HT-29 (cell line): ENCODE measurements at regions not wholly inside any gene's neighbourhood (a gene's known extent, or its start where the extent isn't known, plus 50 kb on each side); places are given as distances from the start of the nearest gene placed in this dataset.

Experiments
- DNase-seq: peaks from one replicate; pipeline ENCODE4 v3.0.0-alpha.2; 2015; ENCODE audit warnings: low spot score

DNA sequence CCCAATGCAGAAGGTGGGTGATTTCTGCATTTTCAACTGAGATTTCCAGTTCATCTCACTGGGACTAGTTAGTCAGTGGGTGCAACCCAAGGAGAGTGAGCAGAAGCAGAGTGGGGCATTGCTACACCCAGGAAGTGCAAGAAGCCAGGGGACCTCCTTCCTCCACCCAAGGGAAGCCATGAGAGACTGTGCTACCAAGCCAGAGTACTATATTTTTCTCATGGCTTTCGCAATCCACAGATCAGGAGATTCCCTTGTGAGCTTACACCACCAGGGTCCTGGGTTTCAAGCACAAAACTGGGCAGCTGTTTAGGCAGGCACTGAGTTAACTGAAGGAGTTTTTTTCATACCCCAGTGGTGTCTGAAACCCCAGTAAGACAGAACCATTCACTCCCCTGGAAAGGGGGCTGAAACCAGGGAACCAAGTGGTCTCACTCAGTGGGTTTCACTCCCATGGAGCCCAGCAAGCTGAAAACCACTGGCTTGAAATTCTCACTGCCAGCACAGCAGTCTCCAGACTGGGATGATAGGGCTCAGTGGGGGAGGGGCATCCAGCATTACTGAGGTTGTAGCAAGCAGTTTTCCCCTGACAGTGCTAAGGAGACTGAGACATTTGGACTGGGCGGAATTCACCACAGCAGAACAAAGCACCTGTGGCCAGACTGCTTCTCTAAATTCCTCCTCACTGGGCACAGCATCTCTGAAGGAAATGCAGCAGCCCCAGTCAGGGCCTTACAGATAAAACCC lies 903.4 kb downstream of the TECRL start:
- no peak for DNase-seq

DNA sequence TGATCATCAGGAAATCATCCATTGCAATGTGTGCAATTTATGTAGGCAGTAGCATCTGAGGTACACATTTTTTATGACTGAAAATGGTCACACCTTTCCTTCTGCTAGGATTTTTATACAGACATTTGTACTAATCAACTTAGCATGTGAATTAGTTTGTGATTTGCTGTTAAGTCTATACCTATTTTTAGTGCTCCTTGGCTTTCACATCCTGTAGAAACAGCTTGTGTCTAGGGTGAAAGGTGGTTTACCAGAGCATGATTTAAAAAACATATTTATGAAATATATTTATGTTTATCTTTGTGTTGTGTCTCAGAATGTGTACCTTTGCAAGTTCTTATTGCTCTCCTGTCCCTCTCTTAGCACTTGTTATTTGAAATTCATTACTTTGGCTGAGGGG lies 916.0 kb downstream of the TECRL start:
- no peak for DNase-seq

DNA sequence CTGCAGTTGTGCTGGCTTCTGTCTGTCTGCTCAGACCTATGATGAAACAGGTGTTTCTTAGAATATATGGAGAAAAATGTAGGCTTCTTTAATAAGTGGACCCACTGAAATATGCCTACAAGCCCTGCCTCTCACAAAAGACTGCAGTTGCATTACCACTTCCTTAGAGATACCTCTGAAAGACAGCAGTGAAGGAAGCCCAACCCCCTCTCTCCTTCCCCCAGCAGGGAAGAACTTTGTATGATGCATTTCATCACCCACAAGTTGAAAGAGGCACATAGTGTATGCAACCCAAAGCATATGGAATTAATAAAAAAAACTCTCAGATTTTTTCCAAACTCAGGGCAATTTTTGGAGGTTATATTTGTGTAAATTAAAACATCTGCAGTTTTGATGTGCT lies 916.7 kb downstream of the TECRL start:
- DNase-seq = no peak

DNA sequence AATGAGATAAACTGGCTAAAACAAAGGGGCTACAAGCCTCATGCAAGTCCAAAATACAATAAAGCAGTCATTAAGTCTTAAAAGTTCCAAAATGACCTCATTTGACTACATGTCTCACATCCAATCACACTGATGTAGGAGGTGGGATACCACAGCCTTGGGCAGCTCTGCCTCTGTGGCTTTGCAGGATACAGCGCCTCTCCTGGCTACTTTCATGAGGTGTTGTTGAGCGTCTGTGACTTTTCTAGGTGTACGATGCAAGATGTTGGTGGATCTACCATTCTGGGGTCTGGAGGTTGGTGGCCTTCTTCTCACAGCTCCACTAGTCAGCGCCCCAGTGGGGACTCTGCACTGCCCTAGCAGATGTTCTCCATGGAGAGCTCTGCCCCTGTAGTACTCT lies 944.9 kb downstream of the TECRL start:
- DNase-seq = no peak

DNA sequence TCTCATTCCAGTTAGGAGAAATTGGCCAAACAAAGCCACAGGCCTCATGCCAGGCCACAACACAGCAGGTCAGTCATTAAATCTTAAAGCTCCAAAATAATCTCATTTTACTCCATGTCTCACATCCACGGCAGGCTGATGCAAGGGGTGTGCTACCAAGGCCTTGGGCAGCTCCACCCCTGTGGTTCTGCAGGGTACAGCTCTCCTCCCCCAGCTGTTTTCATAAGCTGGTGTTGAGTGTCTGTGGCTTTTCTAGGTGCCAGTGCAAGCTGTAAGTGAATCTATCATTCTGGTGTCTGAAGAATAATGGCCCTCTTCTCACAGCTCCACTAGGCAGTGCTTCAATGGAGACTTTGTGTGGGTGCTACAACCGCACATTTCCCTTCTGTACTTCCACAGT lies 949.2 kb downstream of the TECRL start:
- no peak for DNase-seq

DNA sequence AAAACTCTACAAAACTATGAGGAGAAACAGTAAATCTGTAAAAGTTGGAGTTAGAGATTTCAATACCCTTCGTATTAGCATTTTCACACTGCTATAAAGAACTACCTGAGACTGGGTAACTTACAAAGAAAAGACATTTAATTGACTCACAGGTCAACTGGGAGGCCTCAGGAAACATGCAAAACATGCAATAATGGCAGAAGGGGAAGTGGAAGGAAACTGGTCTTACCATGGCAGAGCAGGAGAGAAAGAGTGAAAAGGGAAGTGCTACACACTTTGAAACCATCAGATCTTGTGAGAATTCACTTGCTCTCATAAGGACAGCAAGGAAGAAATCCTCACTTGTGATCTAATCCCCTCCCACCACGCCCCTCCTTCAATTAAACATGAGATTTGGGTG lies 949.9 kb downstream of the TECRL start:
- no peak for DNase-seq

DNA sequence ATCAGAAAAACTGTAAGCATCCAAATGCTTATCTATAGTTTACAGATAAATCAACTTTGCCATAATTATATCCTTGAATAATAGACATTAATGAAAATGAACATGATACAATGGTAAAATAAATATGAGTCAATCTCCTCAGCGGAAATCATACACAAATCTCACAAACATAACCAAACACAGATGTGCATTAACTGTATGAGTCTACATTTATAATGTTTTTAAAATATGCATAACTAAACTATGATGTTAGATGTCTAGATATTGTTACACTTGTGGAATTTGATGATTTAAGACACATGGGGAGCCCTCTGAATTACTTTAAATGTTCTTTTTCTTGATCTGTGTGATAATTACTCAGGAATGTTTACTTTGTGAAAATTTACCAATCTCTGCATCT lies 951.2 kb downstream of the TECRL start:
- no peak for DNase-seq

DNA sequence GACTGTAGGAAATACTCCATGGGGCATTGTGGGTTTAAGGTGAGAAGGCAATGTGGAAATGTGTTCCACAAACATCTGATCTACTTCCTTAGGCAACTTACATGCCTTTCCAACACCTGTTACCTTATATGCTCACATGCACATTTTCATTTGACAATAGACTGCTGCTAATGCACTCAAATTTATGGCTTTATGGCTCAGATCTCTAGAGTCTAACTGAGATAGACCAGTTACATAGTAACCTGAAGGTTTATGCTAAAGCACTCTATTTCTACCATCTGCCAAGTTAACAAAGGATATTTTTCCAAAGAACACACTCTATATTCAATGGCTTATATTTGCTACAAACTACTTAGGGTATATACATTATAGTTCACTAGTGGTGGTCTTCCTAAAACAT lies 969.0 kb downstream of the TECRL start:
- DNase-seq = no peak

DNA sequence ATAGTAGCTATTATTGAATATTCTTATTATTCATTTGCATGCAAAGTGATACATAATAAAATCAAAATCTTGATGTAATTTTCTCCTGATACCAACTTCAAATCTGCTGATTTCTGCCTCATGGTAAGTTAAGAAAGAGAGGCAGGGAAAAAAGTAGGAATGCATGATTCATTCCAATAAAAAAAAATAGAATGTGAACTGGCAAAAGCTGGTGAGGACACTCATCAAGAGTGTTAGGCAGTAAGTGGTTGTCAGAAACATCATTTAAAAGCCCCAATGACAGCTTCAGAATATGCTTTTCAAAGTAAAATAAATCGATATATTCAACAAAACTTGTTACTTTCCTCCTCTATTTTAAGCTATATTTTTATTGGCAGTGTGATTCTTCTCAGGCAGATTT lies 979.1 kb downstream of the TECRL start:
- no peak for DNase-seq

DNA sequence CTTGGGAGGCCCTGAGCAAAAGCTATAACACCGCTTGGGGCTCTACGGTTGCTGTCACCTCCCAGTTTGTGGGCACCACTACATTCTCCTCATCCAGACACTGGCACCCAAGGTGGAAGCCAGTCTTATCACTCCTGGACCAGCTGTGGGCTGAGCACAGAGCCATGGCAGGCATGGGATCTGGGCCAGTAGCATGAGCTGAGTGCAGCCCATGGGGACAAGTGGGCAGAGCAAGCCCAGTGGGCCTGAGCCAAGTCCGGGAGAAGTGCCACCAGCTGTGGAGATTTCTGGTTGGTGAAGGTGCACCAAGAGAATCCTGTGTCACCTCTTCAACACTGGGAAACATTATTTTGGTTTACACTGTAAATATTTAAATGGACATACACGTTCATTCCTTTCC lies 1013.0 kb downstream of the TECRL start:
- no peak for DNase-seq

DNA sequence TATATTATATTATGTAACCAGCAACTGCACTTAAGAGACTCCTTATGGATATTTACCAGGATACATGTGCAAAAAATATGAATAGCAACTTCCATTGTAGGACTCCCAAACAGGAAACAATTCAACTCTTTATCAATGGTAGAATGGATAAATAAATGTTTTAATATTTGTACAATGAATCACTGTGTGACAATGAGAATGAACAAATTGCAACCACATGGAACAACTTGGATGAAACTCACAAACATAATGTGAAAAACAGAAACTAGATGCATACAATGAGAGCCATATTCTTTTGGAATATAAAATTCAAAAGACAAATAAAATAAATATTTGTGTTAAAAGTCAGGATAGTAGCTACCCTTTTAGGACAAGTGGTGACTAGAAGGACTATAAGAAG lies 1015.7 kb downstream of the TECRL start:
- no peak for DNase-seq

DNA sequence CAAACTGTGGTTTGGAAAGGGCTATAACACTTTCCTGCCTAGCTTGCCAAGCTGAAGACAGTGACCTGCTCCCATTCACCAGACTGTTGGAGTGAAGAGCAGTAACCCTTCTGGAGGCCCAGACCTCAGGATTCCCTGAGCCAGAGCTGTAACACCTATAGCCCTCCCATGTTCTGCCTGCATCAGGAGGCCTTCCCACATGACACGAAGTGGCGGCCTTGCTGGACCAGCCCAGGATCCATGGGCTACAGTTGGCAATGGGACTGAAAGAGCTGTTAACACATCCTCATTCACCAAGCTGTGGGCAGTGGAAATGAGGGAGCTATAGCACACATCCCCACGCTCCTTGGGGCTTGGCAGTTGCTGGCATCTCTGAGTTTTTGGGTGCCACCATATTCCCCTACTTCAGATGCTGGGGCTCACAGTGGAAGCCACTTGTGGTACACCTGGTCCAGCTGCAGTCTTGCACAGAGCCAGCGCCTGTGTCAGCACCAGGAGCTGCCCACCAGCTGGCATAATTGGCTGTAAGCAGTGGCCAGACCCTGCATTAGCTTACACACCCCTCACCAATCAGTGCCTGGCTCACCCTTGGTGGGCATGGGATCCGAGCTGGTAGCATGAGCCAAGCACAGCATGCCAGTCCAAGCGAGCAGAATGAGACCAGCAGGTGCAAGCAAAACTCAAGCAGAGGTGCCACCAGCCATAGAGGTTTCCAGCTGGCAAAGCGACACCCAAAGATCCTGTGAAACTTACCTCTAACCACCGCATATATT lies 1029.3 kb downstream of the TECRL start:
- DNase-seq = no peak

DNA sequence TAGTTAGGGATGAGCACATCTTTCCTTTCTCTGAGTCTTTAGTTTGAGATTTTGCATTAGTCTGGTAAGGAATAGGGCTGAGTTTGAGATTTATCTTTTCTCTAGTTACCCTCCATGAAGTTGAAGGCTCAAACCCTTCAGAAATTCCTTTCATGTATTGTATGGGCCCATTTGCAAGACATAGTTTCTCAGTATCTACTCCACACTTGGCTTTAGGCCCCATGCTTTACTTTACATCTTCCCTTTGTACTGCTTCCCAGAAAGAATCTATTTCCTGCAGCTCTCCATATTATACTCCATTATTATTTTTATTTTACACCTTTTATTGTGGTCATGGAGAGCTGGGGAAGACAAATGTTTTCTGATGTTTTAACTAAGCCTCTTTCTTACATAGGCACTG lies 1038.2 kb downstream of the TECRL start:
- no peak for DNase-seq

DNA sequence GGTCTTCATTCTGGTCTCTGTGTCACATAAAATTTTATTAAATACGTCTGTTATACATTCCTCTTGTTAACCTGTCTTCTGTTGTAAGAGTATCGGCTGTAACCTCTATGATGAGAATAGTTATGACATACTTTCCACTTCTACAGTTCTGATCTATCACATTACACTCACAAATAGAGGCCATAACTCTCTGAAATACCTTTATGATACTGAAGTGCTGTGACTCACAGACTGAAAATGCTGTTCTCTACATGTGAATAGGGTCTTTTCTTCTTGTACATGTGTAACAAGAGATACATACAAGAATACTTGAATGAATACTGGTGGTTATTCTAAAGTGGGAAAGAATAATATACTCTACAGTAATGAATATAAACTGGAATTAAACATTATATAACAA lies 1047.6 kb downstream of the TECRL start:
- no peak for DNase-seq

DNA sequence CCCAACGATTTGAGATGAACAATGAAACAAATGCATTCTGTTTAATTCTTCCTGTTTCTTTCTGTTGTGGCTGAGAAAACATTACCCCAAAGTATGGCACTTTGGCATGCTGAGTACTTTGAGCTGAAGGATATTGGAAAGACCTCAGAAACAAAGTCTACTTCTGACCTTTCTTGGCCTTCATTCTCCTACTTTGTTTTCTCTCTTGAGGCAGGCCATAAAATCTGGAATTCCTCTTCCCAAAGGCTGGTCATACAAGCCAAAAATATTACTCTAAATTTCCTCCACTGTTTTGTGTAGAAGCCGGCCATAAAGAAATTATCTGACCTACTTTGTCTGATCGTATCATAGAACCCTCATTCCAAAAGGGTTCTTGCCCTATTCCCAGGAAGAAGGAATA lies 1048.2 kb downstream of the TECRL start:
- DNase-seq = no peak

DNA sequence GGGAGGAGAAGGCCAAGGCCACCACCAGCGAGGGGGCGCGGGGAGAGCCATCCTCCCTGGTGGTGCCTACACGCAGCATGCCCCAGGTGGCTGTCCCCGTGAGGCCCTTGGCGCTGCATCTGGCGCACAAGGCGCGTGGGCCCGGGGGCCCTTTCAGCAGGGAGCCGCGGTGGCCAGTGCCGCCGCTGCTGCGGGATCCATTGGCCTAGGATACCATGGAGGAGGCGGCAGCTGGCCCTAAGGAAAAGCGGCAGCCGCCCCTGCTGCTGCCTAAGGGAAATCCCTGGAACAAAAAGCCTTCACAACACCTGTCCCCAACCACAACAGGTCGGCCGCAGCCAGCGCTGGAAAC lies 1059.6 kb downstream of the TECRL start:
- no peak for DNase-seq

DNA sequence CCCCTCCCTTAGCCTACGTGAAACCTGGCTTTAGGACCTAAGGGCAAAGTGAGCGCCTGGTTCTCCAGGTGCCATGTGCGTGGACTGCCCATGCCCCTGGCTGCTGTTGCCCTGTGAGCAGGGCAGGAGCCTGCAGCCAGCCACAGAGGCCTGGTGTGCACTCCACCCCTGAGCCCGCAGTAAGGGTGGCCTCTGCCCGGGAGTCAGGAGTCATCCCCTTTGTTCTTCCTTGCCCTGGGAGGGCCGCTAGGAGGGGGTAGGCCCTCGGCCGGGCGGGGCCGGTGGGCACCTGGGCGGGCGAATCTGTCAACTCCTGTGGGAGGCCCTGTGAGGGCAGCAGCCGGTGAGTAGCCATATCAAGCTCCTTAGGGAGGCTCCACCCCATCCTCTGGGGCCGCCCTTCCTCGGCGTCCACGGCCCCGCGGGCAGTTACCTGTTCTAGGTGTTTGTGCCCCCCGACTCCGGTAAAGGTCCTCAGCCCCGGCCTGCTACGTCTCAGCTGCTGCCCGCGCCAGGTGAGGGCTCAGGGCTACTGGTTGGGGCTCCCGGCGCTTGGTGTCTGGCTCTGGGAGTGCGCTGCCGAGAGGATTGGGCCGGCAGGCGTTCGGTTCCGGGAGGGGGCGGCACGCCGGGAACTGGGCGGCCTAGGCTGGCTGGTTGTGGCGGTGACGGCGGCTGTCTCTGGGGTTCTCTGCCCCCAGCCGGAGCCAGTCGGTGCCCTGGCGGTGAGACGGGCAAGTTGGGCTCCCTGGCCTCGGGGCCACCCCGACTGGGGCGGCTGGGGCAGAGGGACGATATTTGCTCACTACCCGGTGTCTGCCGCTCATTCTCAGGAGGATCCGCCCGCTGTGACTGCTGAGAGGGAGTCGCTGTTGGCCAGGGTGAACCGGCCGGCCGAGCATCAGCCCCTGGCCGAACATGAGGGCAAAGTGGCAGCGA lies 1060.2 kb downstream of the TECRL start:
- no peak for DNase-seq

DNA sequence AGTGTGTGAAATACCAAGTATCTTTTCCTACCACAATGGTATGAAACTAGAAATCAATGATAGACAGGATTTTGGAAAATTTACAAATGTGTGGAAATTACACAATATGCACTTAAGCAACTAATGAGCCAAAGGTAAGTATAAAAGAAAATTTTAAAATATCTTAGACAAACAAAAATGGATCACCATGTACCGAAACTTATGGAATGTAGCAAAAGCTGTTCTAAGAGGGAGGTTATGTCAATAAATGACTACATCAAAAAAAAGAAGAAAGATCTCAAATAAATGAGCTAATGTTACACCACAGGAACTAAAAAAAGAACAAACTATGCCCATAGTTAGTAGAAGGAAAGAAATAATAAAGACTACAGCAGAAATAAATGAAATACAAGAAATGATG lies 1084.1 kb downstream of the TECRL start:
- DNase-seq = no peak

DNA sequence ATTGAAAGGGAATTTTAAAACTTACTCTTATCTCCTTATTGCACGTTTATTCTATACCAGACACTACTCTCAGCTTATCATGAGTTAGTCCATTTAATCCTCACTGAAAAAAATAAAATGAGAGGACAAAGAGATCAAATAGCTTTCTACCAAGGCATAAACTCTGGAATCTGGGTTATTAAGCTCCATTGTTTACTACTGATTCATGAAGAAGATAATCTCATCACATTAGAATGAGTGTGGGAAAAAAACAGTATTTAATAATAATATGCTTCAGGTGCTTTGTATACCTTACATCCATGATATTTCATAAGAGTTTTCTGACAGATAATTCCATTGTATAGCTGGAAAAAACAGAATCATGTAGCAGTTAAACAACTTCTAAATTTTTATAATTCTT lies 1092.6 kb downstream of the TECRL start:
- no peak for DNase-seq

DNA sequence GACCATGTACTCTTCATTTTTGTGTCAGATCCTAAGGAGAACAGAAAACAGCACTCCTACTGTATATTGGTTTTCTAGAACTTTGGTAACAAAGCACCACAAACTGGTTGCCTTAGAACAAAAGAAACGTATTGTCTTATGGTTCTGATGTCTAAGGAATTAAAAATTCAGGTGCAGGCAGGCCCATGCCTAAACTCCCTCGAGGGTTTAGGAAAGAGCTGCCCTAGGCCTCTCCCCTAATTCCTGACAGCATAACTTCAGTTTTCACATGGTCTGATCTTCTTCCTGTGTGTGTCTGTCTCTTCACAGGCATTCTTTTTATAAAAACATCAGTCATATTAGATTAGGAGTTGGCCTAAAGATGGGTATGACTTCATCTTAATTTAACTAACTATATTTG lies 1093.6 kb downstream of the TECRL start:
- no peak for DNase-seq

DNA sequence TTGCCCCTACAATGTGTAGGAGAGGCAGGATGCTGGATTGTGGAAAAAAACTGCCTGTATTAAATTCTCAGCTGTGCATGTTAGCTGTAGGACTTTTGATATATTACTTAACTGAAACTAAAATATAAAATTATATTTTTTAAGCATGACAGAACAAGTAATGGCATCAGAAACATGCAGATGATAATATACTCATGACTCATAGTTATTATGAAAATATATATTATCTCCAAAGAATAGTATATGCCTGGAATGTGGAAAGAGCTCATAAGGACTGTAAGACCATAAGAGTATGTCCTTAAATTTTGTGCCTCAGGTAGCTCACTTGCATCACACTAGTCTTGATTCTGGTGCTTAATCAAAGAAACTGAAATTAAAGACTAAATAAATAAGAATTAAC lies 1100.6 kb downstream of the TECRL start:
- no peak for DNase-seq

DNA sequence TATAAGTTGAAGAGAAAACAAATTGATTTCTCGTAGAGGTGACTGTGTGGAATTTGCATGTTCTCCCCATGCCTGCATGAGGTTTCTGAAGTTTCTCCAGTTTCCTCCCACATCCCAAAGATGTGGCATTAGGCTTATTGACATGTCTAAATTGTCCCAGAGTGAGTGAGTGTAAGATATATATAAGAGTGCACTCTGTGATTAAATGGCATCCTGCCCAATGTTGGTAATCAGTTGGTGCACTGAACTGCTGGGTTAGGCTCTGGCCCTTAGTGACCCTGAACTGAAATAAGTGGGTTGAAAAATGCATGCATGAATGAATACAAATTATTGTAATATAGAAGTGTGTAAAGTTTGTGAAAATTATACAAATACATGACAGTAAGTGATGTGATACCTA lies 1106.5 kb downstream of the TECRL start:
- DNase-seq = no peak
